Esophagus muscularis mucosa (tissue), 3 donors: ENCODE measurements at regions not wholly inside any gene's neighbourhood (a gene's known extent, or its start where the extent isn't known, plus 50 kb on each side); places are given as distances from the start of the nearest gene placed in this dataset.

Experiments
- POLR2AphosphoS5 ChIP-seq, 2 donors: sonication (generic); formaldehyde crosslinking; IDR thresholded peaks; one replicate each; pipeline ENCODE4 v1.6.1; 2017; ENCODE audit warnings: antibody characterized with exemption in 2 of 2
- TF ChIP-seq, protein P1 (sequence below), 3 experiments: fragments of 200-600 bp in 2 of 3; fragments of 450-650 bp in 1 of 3; sonication (generic) in 2 of 3; IDR thresholded peaks; one replicate each; pipeline ENCODE4 v1.5.1; 2017 to 2019; ENCODE audit warnings: antibody characterized with exemption in 3 of 3, mild to moderate bottlenecking in 2 of 3, moderate library complexity in 1 of 3

DNA sequence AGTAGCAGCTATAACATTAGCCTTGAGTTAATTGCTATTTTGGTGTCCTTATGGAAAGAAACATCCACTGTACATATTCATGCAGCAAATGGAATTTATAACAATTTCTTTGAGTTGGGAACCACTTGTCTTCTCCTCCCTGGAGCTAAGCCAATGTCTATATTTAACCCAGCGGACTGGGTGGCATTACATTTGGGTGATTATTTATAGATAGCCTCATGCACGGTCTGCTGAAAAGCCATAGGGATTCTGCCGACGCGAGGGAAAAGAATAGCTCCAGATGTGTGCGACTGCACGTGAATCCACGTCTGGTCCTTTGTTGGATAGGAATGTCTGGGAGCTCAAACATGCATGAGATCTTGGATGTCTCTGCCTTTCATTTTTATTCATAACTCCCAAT lies 157.5 kb upstream of the BRINP1 start:
- TF ChIP-seq, protein P1, sequence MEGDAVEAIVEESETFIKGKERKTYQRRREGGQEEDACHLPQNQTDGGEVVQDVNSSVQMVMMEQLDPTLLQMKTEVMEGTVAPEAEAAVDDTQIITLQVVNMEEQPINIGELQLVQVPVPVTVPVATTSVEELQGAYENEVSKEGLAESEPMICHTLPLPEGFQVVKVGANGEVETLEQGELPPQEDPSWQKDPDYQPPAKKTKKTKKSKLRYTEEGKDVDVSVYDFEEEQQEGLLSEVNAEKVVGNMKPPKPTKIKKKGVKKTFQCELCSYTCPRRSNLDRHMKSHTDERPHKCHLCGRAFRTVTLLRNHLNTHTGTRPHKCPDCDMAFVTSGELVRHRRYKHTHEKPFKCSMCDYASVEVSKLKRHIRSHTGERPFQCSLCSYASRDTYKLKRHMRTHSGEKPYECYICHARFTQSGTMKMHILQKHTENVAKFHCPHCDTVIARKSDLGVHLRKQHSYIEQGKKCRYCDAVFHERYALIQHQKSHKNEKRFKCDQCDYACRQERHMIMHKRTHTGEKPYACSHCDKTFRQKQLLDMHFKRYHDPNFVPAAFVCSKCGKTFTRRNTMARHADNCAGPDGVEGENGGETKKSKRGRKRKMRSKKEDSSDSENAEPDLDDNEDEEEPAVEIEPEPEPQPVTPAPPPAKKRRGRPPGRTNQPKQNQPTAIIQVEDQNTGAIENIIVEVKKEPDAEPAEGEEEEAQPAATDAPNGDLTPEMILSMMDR (IDR thresholded peaks at IDR 0.05), result no peak
- TF ChIP-seq POLR2AphosphoS5 (IDR thresholded peaks at IDR 0.05), result no peak
